ENCODE measurements at regions not wholly inside any gene's neighbourhood (a gene's known extent, or its start where the extent isn't known, plus 50 kb on each side); places are given as distances from the start of the nearest gene placed in this dataset.
"Not testable (repeated sequence)": the region's sequence is repeated elsewhere in the genome, so short reads cannot be mapped to it uniquely, and the experiment has no call there.

GRCh38 chr14:105971593-105972500, 445.5 kb downstream of the TMEM121 start:
- H3K4me3 ChIP-seq, result no peak overlapping the region
- no peaks in the 10 kb centered on the region for H3K4me1 ChIP-seq
- DNase-seq, result no peak
- H3K9me3 ChIP-seq, result no peaks in the 10 kb centered on the region
- peaks cover 0 to 44% of the 10 kb centered on the region in 2 donors for H3K27me3 ChIP-seq
- no peak overlapping the region for H3K27ac ChIP-seq
- intact Hi-C loops (cut with DNase I), result no loop called here
- TF ChIP-seq, protein P1, sequence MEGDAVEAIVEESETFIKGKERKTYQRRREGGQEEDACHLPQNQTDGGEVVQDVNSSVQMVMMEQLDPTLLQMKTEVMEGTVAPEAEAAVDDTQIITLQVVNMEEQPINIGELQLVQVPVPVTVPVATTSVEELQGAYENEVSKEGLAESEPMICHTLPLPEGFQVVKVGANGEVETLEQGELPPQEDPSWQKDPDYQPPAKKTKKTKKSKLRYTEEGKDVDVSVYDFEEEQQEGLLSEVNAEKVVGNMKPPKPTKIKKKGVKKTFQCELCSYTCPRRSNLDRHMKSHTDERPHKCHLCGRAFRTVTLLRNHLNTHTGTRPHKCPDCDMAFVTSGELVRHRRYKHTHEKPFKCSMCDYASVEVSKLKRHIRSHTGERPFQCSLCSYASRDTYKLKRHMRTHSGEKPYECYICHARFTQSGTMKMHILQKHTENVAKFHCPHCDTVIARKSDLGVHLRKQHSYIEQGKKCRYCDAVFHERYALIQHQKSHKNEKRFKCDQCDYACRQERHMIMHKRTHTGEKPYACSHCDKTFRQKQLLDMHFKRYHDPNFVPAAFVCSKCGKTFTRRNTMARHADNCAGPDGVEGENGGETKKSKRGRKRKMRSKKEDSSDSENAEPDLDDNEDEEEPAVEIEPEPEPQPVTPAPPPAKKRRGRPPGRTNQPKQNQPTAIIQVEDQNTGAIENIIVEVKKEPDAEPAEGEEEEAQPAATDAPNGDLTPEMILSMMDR (IDR thresholded peaks at IDR 0.05), result no peak
- ATAC-seq, result no peak
- H3K36me3 ChIP-seq, result no peaks in the 10 kb centered on the region

GRCh38 chr14:105974902-105975301, 448.5 kb downstream of the TMEM121 start:
- H3K36me3 ChIP-seq, result no peaks in the 10 kb centered on the region
- intact Hi-C loops (cut with DNase I), result no loop called here
- no peak overlapping the region for H3K4me3 ChIP-seq
- TF ChIP-seq, protein P1 (IDR thresholded peaks at IDR 0.05), result no peak
- ATAC-seq (no peak), DNase-seq (no peak)
- H3K9me3 ChIP-seq, result no peaks in the 10 kb centered on the region
- H3K27me3 ChIP-seq, result peaks cover 0 to 26% of the 10 kb centered on the region in 2 donors
- no peaks in the 10 kb centered on the region for H3K4me1 ChIP-seq
- no peak overlapping the region for H3K27ac ChIP-seq

DNA sequence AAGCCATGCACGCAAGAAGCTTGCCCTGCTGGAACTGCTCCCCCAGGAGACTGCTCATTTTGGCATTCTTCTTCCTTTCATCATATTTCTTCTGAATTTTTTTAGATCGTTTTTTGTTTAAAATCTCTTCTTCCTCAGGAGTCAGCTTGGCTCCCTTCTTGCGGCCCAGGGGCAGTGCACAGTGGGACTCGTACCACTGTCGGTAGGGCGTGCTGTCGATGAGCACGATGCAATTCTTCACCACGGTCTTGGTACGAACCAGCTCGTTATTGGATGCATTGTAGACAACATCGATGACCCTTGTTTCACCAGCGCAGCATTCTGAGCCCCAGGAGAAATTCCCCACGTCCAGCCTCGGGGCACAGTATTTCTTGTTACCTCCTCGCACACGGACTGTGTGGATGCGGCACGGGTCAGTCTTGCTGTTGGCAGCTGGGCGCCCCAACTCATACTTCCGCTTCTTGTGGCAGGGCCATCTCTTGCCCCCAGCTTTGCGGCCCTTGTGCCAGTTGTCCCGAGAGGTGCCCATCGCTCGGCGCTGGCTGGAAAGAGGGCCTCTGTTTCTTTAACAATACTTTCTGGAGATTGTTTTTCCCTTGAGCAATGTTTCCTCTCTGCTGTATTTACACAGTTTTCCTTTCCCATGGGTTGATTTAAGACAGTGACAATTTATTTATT, 452.4 kb downstream of the TMEM121 start:
- peaks cover 0 to 26% of the 10 kb centered on the region in 2 donors for H3K27me3 ChIP-seq
- no peaks in the 10 kb centered on the region for H3K4me1 ChIP-seq
- DNase-seq (peak in 1 of 4 donors; percentile 36), ATAC-seq (no peak)
- intact Hi-C loops (cut with DNase I), result no loop called here
- no peak overlapping the region for H3K4me3 ChIP-seq
- TF ChIP-seq, protein P1 (IDR thresholded peaks at IDR 0.05), result no peak
- H3K36me3 ChIP-seq, result no peaks in the 10 kb centered on the region
- no peaks in the 10 kb centered on the region for H3K9me3 ChIP-seq
- no peak overlapping the region for H3K27ac ChIP-seq

GRCh38 chr14:105979446-105979845, 453.1 kb downstream of the TMEM121 start:
- TF ChIP-seq, protein P1 (IDR thresholded peaks at IDR 0.05), result no peak
- peaks cover 0 to 20% of the 10 kb centered on the region in 2 donors for H3K27me3 ChIP-seq
- no peak overlapping the region for H3K27ac ChIP-seq
- no peaks in the 10 kb centered on the region for H3K9me3 ChIP-seq
- no peaks in the 10 kb centered on the region for H3K36me3 ChIP-seq
- no peaks in the 10 kb centered on the region for H3K4me1 ChIP-seq
- H3K4me3 ChIP-seq, result no peak overlapping the region
- intact Hi-C loops (cut with DNase I), result no loop called here
- DNase-seq (no peak), ATAC-seq (no peak)

DNA sequence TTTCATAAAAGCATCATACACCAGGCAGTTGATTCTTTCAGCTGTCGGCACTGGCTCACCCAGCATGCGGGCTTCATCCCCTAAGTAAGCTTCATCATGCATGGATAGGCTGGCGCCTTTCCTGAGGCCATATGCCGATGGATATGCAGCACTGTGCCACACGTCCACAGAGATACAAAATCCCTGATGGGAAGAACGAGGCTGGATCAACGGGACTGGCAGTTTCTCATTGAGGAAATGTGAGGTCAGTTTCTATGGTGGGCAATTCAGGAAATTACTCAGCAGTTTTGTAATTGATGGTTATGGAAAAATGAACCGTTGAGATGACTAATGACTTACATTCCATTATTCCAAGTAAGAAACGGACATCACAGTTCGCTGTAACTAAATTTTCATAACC, 453.8 kb downstream of the TMEM121 start:
- DNase-seq (no peak), ATAC-seq (no peak)
- H3K36me3 ChIP-seq, result no peaks in the 10 kb centered on the region
- intact Hi-C loops (cut with DNase I), result no loop called here
- TF ChIP-seq, protein P1 (IDR thresholded peaks at IDR 0.05), result no peak
- no peaks in the 10 kb centered on the region for H3K4me1 ChIP-seq
- peaks cover 0 to 13% of the 10 kb centered on the region in 2 donors for H3K27me3 ChIP-seq
- no peak overlapping the region for H3K27ac ChIP-seq
- no peak overlapping the region for H3K4me3 ChIP-seq
- H3K9me3 ChIP-seq, result no peaks in the 10 kb centered on the region

DNA sequence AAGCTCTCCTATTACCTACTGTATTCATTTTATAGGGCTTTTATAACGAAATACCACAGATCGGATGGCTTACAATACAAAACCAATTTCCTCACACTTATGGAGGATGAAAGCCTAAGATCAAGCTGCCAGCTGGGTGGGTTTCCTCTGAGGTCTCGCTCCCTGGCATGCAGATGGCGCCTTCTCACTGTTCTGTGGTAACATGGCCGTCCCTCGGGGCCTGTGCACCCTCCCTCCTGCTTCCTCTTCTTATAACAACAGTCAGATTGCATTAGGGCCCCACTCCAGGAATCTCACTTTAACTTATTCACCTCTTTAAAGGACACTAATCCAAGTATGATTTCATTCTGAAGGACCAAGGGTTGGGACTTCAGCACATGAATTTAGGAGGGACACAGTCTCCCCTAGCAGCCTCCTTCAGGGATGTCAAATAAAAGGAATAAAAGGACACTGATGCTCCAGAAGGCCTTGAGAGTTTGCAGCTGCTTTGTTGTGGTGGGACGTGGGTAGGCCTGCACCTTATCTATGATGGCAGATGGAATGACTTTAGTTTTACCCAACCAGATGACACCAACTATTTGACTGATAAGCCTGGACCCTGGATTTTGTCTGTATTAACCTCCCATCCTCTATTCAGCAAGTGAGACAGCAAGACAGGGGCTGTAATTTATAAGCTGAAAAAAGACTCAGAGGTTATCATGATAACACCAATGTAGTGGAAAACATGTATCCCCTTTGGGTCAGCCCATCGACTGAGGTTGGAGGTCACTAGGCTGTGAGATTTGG, 455.3 kb downstream of the TMEM121 start:
- H3K9me3 ChIP-seq; H3K27ac ChIP-seq; H3K36me3 ChIP-seq; H3K27me3 ChIP-seq; ATAC-seq; H3K4me1 ChIP-seq; H3K4me3 ChIP-seq; intact Hi-C loops (cut with DNase I); DNase-seq: not testable (repeated sequence)

Measured in left lung (tissue), 4 donors.